Neural cell (in vitro differentiated cells): ENCODE measurements at regions not wholly inside any gene's neighbourhood (a gene's known extent, or its start where the extent isn't known, plus 50 kb on each side); places are given as distances from the start of the nearest gene placed in this dataset.

Experiments used
- CTCF ChIP-seq: fragments of 450-650 bp; IDR thresholded peaks from 2 replicates; pipeline ENCODE4 v1.5.1; 2014; ENCODE audit warnings: antibody characterized with exemption, mild to moderate bottlenecking, moderate library complexity; ENCODE audit not compliant: poor library complexity, severe bottlenecking
- EZH2 ChIP-seq: fragments of 200-600, 300-800 bp; shearing (Covaris generic), sonication (generic); IDR thresholded peaks from 2 replicates; pipeline ENCODE4 v1.6.1; 2014; ENCODE audit warnings: antibody characterized with exemption, low read length, borderline replicate concordance, mild to moderate bottlenecking; ENCODE audit not compliant: insufficient read depth, poor library complexity, severe bottlenecking
- MXI1 ChIP-seq: fragments of 450-650 bp; conservative IDR thresholded peaks from 2 replicates; pipeline ENCODE4 v1.6.1; 2014; ENCODE audit warnings: antibody characterized with exemption, mild to moderate bottlenecking; ENCODE audit not compliant: poor library complexity, severe bottlenecking
- POLR2AphosphoS5 ChIP-seq: IDR thresholded peaks from 2 replicates; pipeline ENCODE4 v1.6.1; 2012
- REST ChIP-seq: IDR thresholded peaks from 2 replicates; pipeline ENCODE4 v1.6.1; 2012; ENCODE audit warnings: borderline replicate concordance
- TAF1 ChIP-seq: IDR thresholded peaks from 2 replicates; pipeline ENCODE4 v1.6.1; 2012; ENCODE audit warnings: low read depth

- TF ChIP-seq MXI1 = no peak
- no peak for TF ChIP-seq CTCF
- no peak for TF ChIP-seq POLR2AphosphoS5
- TF ChIP-seq REST = no peak
- TF ChIP-seq EZH2 = no peak
- no peak for TF ChIP-seq TAF1
These were observed 57.9 kb downstream of the RPLP1 start for GRCh38 chr15:69510556-69510955.
